Stimulated activated effector memory CD8-positive, alpha-beta T cell treated with anti-CD3 and anti-CD28 coated beads, Interleukin-12 subunit alpha, Interleukin-12 subunit beta, amount 100 ng/mL, for 72 hours (primary cell): ENCODE measurements at regions not wholly inside any gene's neighbourhood (a gene's known extent, or its start where the extent isn't known, plus 50 kb on each side); places are given as distances from the start of the nearest gene placed in this dataset.

Experiments used
- ATAC-seq: fragments of 150-1000 bp; cut with Tn5 transposase; 2 replicates; pipeline ENCODE4 v1.10.0; 2021
- DNase-seq, 2 donors: peaks; one replicate each; pipeline ENCODE4 v3.0.0; 2021 to 2022; ENCODE audit warnings: low spot score in 2 of 2
- H3K27ac Mint-ChIP-seq: one replicate; pipeline ENCODE4 v1.8.0; 2022; ENCODE audit warnings: mild to moderate bottlenecking, mixed read lengths
- H3K36me3 Mint-ChIP-seq: one replicate; pipeline ENCODE4 v1.8.0; 2022; ENCODE audit warnings: mild to moderate bottlenecking, mixed read lengths
- H3K4me1 Mint-ChIP-seq: one replicate; pipeline ENCODE4 v1.8.0; 2022; ENCODE audit warnings: mixed read lengths
- H3K4me3 Mint-ChIP-seq: one replicate; pipeline ENCODE4 v1.8.0; 2022; ENCODE audit warnings: mild to moderate bottlenecking, mixed read lengths
- H3K9me3 Mint-ChIP-seq: one replicate; pipeline ENCODE4 v1.8.0; 2022; ENCODE audit warnings: mixed read lengths

DNA sequence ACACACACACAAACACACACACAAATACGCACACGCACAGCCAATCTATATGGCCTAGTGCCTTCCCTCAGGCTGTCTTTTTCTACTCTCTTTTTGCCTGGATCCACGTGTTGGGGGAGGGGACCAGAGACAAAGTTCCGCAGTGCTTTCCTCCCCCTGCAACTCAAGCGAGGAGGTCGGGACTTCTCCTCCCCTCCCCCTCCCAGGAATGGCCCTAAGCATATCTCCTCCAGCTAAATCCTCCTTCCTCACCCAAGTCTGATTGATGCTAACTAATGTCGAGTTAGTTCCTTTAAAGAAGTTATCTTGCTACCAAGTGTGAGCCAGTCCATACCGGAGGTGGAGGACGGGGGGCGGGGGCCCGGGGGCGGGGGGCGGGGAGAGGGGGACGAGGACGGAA is 141.2 kb upstream of the ZIC3 start:
- no peak for ATAC-seq
- no peaks in the 10 kb centered on the region for H3K9me3 Mint-ChIP-seq
- no peak for DNase-seq
- no peak overlapping the region for H3K27ac Mint-ChIP-seq
- no peak overlapping the region for H3K4me3 Mint-ChIP-seq
- H3K36me3 Mint-ChIP-seq, result no peaks in the 10 kb centered on the region
- no peaks in the 10 kb centered on the region for H3K4me1 Mint-ChIP-seq

DNA sequence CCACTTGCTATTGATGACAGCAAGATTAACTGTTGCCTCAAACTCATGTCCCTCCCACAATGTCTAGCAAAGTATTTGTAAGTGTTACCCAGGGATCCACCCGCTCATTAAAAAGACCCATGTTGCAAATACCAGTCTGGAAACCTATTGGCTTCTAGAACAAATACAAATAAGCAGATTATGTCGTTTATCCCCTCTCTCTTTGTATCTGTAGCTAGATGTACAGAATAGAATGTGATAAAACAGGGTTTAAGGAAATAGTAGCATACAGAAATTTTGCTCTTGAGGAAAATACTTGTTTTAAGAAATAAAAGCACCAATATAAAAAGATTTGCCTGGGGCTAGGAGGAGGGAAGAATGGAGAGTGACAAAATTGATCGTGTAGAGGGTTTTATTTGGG is 142.7 kb upstream of the ZIC3 start:
- H3K27ac Mint-ChIP-seq, result no peak overlapping the region
- DNase-seq (no peak), ATAC-seq (no peak)
- H3K4me3 Mint-ChIP-seq, result no peak overlapping the region
- no peaks in the 10 kb centered on the region for H3K4me1 Mint-ChIP-seq
- H3K36me3 Mint-ChIP-seq, result no peaks in the 10 kb centered on the region
- no peaks in the 10 kb centered on the region for H3K9me3 Mint-ChIP-seq

DNA sequence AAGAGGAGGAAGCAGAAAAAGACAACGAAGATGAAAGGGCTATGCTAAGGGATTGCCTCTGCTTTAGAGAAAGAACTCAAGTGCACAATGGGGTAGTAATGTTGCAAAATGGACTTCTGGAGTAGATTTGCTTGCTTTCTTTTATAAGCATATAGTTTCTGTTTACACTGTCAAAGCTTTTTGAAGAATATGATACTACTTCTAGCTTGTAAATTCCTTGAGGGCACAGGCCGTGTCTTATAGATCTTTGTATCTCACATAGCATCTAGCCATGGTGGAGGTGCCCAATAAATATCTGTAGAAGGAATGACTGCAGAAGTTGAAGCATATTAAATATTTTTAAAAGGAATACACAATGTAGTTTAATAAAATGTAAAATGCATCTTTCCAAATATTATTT is 147.8 kb upstream of the ZIC3 start:
- no peak for ATAC-seq
- H3K9me3 Mint-ChIP-seq, result peaks cover 3% of the 10 kb centered on the region
- no peaks in the 10 kb centered on the region for H3K4me1 Mint-ChIP-seq
- no peak for DNase-seq
- no peak overlapping the region for H3K4me3 Mint-ChIP-seq
- H3K36me3 Mint-ChIP-seq, result no peaks in the 10 kb centered on the region
- H3K27ac Mint-ChIP-seq, result no peak overlapping the region

DNA sequence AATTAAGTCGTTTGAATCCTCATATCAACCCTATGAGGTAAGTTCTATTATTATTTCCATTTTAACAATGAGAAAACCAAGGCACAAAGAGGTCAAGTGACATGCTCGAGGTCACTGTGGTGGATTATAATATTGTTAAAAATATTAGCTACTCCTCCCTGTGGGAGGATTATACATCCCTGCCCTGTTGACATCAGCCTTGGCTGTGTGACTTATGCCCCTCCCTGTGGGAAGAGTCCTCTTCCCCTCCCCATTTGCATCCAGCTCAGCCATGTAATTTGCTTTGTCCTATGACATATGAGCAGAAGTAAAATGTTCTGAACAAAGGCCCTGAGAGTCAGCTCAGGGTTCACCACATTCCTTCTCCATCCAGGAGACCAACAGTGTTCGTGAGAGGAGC is 152.7 kb upstream of the ZIC3 start:
- Mint-ChIP-seq H3K9me3 (peaks cover 3% of the 10 kb centered on the region), H3K36me3 (no peaks in the 10 kb centered on the region), H3K27ac (no peak overlapping the region), H3K4me1 (no peaks in the 10 kb centered on the region), H3K4me3 (no peak overlapping the region)
- DNase-seq (no peak), ATAC-seq (no peak)

DNA sequence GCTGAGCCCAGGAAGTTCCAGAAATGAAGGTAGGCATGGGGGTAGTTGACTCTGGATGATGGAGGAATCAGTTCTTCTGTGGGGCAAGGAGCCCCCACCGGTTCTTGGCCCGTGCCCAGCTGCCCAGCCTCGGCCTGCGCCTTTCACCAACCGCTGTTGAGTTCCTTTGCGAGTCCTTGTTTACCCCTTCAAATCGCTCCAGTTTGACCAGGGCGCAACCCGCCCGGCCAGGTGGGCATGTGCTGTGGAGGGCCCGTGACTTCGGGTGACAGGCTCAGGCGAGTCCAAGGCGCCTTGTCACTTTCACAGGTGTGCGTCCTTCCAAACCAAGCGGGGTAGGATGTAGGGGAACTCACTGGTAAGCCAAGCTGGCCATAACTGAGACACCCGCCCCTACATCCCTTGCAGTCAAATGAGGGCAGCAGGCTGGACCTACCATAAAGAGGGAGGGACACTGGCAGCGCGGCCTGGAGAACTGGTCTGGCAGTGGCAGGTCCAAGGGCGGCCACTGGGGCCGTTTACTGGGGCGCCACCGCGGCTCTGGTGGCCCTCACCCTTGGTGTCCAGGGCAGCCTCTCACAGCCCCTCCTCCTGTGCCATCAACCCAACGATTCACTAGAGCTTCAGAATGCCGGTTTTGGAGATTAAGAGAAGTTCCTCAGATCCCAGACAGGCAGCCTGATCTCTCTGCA is 160.3 kb upstream of the ZIC3 start:
- no peak for ATAC-seq
- Mint-ChIP-seq H3K36me3 (no peaks in the 10 kb centered on the region), H3K4me1 (no peaks in the 10 kb centered on the region), H3K4me3 (no peak overlapping the region), H3K9me3 (no peaks in the 10 kb centered on the region), H3K27ac (no peak overlapping the region)
- DNase-seq, result no peak

DNA sequence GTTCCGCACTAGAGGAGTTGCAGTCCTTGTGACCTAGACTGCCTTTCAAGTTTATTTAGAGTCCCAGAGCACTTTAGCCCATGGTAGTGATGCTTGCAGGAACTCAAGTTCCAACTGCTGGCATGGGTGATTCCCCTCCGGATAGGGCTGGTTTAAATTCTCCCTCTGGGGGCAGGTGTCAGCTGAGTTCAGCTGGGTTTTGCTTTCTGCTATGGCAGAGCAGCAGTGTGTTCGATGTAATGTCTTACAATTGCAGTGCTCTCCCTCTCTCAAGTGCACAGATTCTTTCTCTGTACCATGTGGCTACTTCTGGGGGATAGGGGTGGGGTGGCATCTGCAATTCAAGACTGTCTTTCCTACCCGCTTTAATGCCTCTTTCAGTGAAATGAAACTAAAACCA is 164.8 kb upstream of the ZIC3 start:
- H3K27ac Mint-ChIP-seq, result no peak overlapping the region
- no peak overlapping the region for H3K4me3 Mint-ChIP-seq
- H3K9me3 Mint-ChIP-seq, result peaks cover 2% of the 10 kb centered on the region
- H3K36me3 Mint-ChIP-seq, result no peaks in the 10 kb centered on the region
- no peak for DNase-seq
- ATAC-seq, result no peak
- no peaks in the 10 kb centered on the region for H3K4me1 Mint-ChIP-seq

DNA sequence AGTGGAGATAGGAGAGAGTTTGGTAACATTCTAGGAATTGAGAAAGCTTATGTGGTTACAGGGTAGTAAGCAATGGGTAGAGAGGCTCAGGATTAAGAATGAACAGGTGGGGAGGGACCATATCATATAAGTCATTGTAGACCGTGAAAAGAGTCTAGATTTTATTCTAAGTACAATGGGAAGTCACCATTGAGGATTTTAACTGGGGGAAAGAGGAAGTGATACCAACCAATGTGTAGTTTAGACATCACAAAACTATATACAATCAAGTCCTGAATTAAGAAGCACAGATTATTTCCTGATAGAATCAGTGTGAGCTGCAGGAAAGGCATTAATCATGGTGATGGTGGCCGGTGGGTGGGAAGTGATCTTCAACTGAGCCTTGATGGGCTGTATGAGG is 178.3 kb upstream of the ZIC3 start:
- no peaks in the 10 kb centered on the region for H3K36me3 Mint-ChIP-seq
- no peaks in the 10 kb centered on the region for H3K4me1 Mint-ChIP-seq
- DNase-seq, result no peak
- no peak overlapping the region for H3K4me3 Mint-ChIP-seq
- ATAC-seq, result no peak
- H3K9me3 Mint-ChIP-seq, result peaks cover 4% of the 10 kb centered on the region
- H3K27ac Mint-ChIP-seq, result no peak overlapping the region

DNA sequence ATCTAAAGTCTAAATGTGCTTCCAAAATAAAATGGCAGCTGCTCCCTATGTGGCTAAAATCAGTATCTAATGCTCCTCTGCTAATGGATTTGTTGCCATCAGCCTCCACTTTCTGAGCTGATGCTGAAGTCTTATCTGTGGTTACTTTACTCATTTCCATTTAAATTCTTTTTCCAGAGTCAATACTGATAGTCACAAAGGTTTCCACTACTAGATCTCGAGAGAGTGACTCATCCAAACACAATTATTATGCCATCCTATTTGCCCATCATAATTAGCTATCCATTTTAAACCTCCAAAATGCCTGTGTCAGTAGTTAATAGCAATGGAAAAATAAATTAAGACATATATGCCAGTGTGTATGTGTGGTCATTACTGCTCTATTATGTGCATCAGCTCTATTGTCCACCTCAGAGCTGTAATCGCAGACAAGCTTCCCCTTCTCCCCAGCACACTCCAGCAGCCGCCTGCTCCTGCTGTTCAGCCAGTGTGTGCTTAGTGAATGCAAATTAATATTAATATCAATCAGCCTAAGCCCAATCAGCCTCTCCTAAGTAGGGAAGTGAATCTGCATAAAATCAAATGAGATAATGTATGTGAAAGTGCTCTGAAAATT is 199.8 kb upstream of the ZIC3 start:
- Mint-ChIP-seq H3K36me3 (no peaks in the 10 kb centered on the region), H3K9me3 (no peaks in the 10 kb centered on the region), H3K27ac (no peak overlapping the region), H3K4me3 (no peak overlapping the region), H3K4me1 (no peaks in the 10 kb centered on the region)
- no peak for ATAC-seq
- DNase-seq, result no peak

DNA sequence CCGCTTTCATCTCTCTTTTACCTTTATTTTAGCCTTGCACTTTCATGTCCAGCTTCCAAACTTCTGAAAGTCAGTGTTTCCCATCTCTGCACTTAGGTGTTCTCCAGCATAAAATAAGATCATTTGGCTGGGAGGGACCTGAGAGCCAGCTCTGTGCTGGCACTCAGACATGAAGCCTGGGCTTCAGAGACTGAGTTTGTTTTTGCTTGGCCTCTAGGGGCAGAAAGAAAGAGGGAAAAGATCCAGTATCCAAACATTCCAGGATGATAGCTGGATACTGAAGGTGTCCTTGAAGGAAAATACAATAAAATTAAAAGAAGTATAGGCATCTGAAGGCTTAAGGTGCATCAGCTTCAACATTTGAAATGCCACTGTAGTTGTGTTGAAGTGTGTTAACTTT is 202.4 kb upstream of the ZIC3 start:
- no peaks in the 10 kb centered on the region for H3K9me3 Mint-ChIP-seq
- H3K27ac Mint-ChIP-seq, result no peak overlapping the region
- no peak overlapping the region for H3K4me3 Mint-ChIP-seq
- H3K4me1 Mint-ChIP-seq, result no peaks in the 10 kb centered on the region
- H3K36me3 Mint-ChIP-seq, result no peaks in the 10 kb centered on the region
- DNase-seq (no peak), ATAC-seq (no peak)

DNA sequence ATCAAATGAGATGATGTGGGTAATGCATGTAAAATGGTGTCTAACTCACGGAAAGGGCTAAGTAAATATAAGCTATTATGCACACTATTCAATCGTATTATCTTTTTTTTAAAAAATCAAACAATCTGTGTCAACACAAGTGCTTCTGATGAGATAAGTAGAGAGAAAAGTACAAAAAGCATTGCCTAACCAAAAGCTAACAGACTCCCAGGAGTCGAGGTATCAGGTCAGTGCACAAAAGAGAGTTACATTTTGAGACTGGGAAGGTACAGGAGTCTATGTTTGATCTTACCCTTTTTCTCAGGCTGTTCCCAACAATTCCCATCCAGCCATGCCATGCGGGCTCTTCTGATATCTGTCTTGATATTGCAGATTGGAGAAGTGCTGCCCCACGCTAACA is 203.3 kb upstream of the ZIC3 start:
- Mint-ChIP-seq H3K4me3 (no peak overlapping the region), H3K4me1 (no peaks in the 10 kb centered on the region), H3K36me3 (no peaks in the 10 kb centered on the region), H3K27ac (no peak overlapping the region), H3K9me3 (no peaks in the 10 kb centered on the region)
- DNase-seq, result no peak
- no peak for ATAC-seq

DNA sequence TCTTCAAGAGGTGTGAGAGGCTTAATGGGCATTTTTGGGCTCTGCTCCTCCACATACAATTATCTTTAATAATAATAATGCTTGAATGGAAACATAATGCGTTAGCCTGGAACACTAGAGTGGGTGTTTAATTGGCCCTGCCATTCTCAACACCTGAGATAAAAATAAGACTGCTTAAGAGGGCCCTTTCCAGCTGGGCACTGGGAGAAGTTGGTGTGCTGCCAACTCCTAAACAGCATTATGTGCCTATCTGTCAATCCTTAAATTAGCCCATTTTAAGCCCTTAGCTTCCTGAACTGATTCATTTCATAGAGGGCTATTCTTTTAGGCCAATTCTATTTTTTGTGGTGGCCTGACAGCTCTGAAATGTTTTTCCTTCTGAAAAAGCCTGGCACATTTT is 211.1 kb upstream of the ZIC3 start:
- ATAC-seq (no peak), DNase-seq (no peak)
- H3K36me3 Mint-ChIP-seq, result no peaks in the 10 kb centered on the region
- no peaks in the 10 kb centered on the region for H3K9me3 Mint-ChIP-seq
- no peak overlapping the region for H3K4me3 Mint-ChIP-seq
- H3K4me1 Mint-ChIP-seq, result no peaks in the 10 kb centered on the region
- no peak overlapping the region for H3K27ac Mint-ChIP-seq

DNA sequence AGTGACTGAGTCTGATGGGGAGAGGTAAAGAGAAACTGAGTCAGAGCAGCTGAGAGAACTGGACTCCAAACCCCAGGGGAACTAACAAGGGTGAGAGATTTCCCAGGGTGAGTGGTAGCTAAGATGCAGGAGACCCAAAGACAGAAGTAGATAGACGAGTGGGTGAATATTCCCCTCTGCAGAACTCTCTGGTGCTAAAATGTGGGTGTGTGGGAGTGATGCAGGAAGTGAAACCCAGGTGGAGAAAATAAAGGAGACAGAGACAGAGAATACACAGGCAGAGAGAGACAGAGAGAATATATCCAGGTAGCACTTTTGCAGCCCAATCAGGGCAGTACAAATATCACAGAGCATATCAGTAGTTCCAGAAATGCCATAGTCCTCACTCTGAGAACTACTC is 212.5 kb upstream of the ZIC3 start:
- Mint-ChIP-seq H3K4me1 (no peaks in the 10 kb centered on the region), H3K9me3 (no peaks in the 10 kb centered on the region), H3K27ac (no peak overlapping the region)

DNA sequence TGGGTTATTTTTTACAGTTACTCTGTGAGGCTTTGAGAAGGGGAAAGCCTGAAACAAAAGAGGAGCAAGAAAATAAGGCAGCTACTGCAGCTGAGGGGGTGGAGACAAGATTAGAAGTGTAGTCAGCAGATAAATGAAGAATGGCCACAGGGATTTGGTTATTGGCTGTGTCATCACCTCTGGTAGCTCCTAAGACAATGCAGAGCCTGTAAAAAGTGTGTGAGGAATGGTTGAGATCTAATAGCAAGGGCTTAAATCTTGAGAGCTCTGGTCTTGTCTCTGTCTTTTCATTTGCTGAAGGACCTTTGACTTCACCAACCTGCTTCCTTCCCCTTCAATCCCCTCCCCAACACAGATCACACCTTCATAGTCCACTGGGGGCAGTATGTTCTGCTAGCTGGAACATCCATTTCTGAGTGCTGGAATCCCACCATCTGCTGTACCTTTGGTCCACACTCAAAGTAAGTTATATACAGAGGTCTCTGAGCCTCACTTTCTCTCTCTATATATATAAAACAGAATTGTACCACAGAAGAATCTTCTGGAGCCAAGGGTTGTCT is 213.7 kb upstream of the ZIC3 start:
- Mint-ChIP-seq H3K27ac (no peak overlapping the region), H3K36me3 (no peaks in the 10 kb centered on the region), H3K4me1 (no peaks in the 10 kb centered on the region), H3K4me3 (no peak overlapping the region), H3K9me3 (no peaks in the 10 kb centered on the region)
- DNase-seq, result no peak
- no peak for ATAC-seq

More for the DNA sequence above, 212.5 kb upstream of the ZIC3 start:
- no peak overlapping the region for H3K4me3 Mint-ChIP-seq
- DNase-seq, result no peak
- H3K36me3 Mint-ChIP-seq, result no peaks in the 10 kb centered on the region
- no peak for ATAC-seq

DNA sequence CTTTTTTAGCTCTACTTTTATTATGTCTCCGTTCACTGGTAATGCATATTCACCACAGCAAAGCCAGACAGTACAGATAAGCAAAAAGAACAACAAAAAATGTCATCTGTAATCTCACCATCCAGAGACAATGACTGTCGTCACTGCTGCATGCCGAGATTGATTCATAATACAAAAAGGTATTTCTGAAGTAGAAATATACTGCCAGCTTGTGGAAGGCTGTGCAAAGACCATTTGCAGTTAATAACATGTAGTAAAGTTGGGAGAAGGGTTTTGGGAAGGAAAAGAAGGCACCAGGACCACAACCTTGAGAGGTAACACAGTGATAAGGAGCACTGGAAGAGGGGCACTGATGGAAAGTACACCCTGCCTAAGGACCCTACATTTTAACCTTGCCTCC is 223.0 kb upstream of the ZIC3 start:
- Mint-ChIP-seq H3K27ac (no peak overlapping the region), H3K4me1 (no peaks in the 10 kb centered on the region), H3K36me3 (no peaks in the 10 kb centered on the region), H3K9me3 (peaks cover 5% of the 10 kb centered on the region), H3K4me3 (no peak overlapping the region)
- ATAC-seq (no peak), DNase-seq (no peak)

DNA sequence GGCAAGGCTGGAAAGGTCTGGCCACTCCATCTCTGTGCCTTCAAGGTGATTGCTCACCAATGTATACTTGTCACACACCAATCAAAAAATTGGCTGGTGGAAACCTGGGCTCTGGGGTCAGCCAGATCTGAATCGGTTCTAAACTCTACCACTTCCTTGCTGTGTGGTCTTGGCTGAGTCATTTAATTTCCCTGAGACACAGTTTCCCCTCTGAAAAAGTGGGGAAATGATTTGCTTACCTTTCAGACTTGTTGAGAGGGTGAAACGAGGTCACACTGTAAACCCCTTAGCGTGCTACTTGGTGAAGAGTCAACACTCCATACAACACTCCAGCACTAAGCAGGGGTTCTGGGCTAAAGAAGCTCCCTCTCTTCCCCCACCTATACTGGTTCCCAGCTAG is 252.3 kb upstream of the ZIC3 start:
- Mint-ChIP-seq H3K4me1 (no peaks in the 10 kb centered on the region), H3K4me3 (no peak overlapping the region), H3K36me3 (no peaks in the 10 kb centered on the region), H3K9me3 (no peaks in the 10 kb centered on the region), H3K27ac (no peak overlapping the region)
- DNase-seq (peak in 1 of 2 donors; percentile 41), ATAC-seq (peak; percentile 75)

DNA sequence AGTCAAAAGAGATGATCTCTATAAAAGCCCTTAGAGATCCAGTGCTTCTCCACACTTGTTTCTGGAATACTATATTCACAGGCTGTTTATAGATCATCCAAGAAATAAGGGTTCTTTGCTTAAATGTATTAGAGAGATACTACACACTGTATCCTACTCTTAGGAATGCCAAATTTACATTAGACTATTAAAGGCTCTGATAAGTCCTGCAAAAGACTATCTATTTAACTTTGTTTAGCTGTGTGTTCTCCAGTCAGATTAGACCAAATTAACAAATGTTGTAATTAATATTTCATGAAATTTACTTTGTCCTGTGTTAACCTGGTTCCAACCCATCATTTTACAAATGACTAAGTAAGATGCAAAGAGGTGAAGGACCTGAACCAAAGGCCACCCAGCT is 260.5 kb upstream of the ZIC3 start:
- no peak overlapping the region for H3K4me3 Mint-ChIP-seq
- H3K36me3 Mint-ChIP-seq, result no peaks in the 10 kb centered on the region

More for the DNA sequence above, 260.5 kb upstream of the ZIC3 start:
- no peaks in the 10 kb centered on the region for H3K4me1 Mint-ChIP-seq
- DNase-seq (no peak), ATAC-seq (no peak)
- H3K9me3 Mint-ChIP-seq, result peaks cover 4% of the 10 kb centered on the region
- no peak overlapping the region for H3K27ac Mint-ChIP-seq
